ENCODE measurements at regions not wholly inside any gene's neighbourhood (a gene's known extent, or its start where the extent isn't known, plus 50 kb on each side); places are given as distances from the start of the nearest gene placed in this dataset.

- H3K4me3 Mint-ChIP-seq: no peak overlapping the region
- TF ChIP-seq CTCF (IDR thresholded peaks at IDR 0.05): no peak
- H3K27ac Mint-ChIP-seq: no peak overlapping the region
- no peak for DNase-seq
- peaks cover 6% of the 10 kb centered on the region for H3K4me1 Mint-ChIP-seq
- H3K9me3 Mint-ChIP-seq: no peaks in the 10 kb centered on the region
- H3K36me3 Mint-ChIP-seq (ENCODE audit: low read depth): no peaks in the 10 kb centered on the region
- peaks cover 5% of the 10 kb centered on the region for H3K27me3 Mint-ChIP-seq (ENCODE audit: low read depth, poor library complexity)
Measured at GRCh38 chr5:20572614-20573013, 584.6 kb upstream of the CDH18 start.

GRCh38 chr5:20570486-20570885, 582.5 kb upstream of the CDH18 start:
- no peak for TF ChIP-seq CTCF (IDR thresholded peaks at IDR 0.05)
- H3K9me3 Mint-ChIP-seq: no peaks in the 10 kb centered on the region
- H3K27ac Mint-ChIP-seq: no peak overlapping the region
- H3K36me3 Mint-ChIP-seq (ENCODE audit: low read depth): no peaks in the 10 kb centered on the region
- H3K27me3 Mint-ChIP-seq (ENCODE audit: low read depth, poor library complexity): no peaks in the 10 kb centered on the region
- H3K4me3 Mint-ChIP-seq: no peak overlapping the region
- peaks cover 2% of the 10 kb centered on the region for H3K4me1 Mint-ChIP-seq
- no peak for DNase-seq

GRCh38 chr5:20562544-20562943, 574.5 kb upstream of the CDH18 start:
- Mint-ChIP-seq H3K9me3 (no peaks in the 10 kb centered on the region), H3K4me3 (no peak overlapping the region), H3K4me1 (no peaks in the 10 kb centered on the region), H3K27me3 (ENCODE audit: low read depth, poor library complexity) (no peaks in the 10 kb centered on the region), H3K27ac (no peak overlapping the region), H3K36me3 (ENCODE audit: low read depth) (no peaks in the 10 kb centered on the region)
- TF ChIP-seq CTCF (IDR thresholded peaks at IDR 0.05): no peak
- DNase-seq: no peak

- no peak for TF ChIP-seq CTCF (IDR thresholded peaks at IDR 0.05)
- H3K27me3 Mint-ChIP-seq (ENCODE audit: low read depth, poor library complexity): no peaks in the 10 kb centered on the region
- DNase-seq: no peak
- H3K4me3 Mint-ChIP-seq: no peak overlapping the region
- no peak overlapping the region for H3K27ac Mint-ChIP-seq
- H3K36me3 Mint-ChIP-seq (ENCODE audit: low read depth): no peaks in the 10 kb centered on the region
- no peaks in the 10 kb centered on the region for H3K9me3 Mint-ChIP-seq
- H3K4me1 Mint-ChIP-seq: no peaks in the 10 kb centered on the region
Measured at GRCh38 chr5:20559845-20560244, 571.8 kb upstream of the CDH18 start.

GRCh38 chr5:20556115-20556763, 568.2 kb upstream of the CDH18 start:
- Mint-ChIP-seq H3K27me3 (ENCODE audit: low read depth, poor library complexity) (no peaks in the 10 kb centered on the region), H3K9me3 (no peaks in the 10 kb centered on the region), H3K27ac (no peak overlapping the region), H3K4me1 (no peaks in the 10 kb centered on the region), H3K36me3 (ENCODE audit: low read depth) (no peaks in the 10 kb centered on the region), H3K4me3 (no peak overlapping the region)
- no peak for DNase-seq
- TF ChIP-seq CTCF (IDR thresholded peaks at IDR 0.05): no peak

- TF ChIP-seq CTCF (IDR thresholded peaks at IDR 0.05): no peak
- H3K27ac Mint-ChIP-seq: no peak overlapping the region
- no peak overlapping the region for H3K4me3 Mint-ChIP-seq
- no peak for DNase-seq
- no peaks in the 10 kb centered on the region for H3K4me1 Mint-ChIP-seq
- no peaks in the 10 kb centered on the region for H3K27me3 Mint-ChIP-seq (ENCODE audit: low read depth, poor library complexity)
- H3K9me3 Mint-ChIP-seq: no peaks in the 10 kb centered on the region
- H3K36me3 Mint-ChIP-seq (ENCODE audit: low read depth): no peaks in the 10 kb centered on the region
Measured at GRCh38 chr5:20555034-20555433, 567.0 kb upstream of the CDH18 start.
